HEK293T (cell line): ENCODE measurements at regions not wholly inside any gene's neighbourhood (a gene's known extent, or its start where the extent isn't known, plus 50 kb on each side); places are given as distances from the start of the nearest gene placed in this dataset.

ENCODE experiments used
- ARNT ChIP-seq: fragments of 450-650 bp; IDR thresholded peaks from 2 replicates; pipeline ENCODE4 v1.6.1; 2017; ENCODE audit warnings: mild to moderate bottlenecking
- FOXA1 ChIP-seq: fragments of 450-650 bp; IDR thresholded peaks from 2 replicates; pipeline ENCODE4 v1.6.1; 2016; ENCODE audit warnings: mild to moderate bottlenecking
- FOXK2 ChIP-seq: fragments of 450-650 bp; IDR thresholded peaks from 2 replicates; pipeline ENCODE4 v1.6.1; 2016; ENCODE audit warnings: mild to moderate bottlenecking
- HDGF ChIP-seq: fragments of 450-650 bp; IDR thresholded peaks from 2 replicates; pipeline ENCODE4 v1.6.1; 2017; ENCODE audit warnings: antibody characterized with exemption, borderline replicate concordance
- SP1 ChIP-seq: fragments of 450-650 bp; IDR thresholded peaks from 2 replicates; pipeline ENCODE4 v1.6.1; 2017
- SUZ12 ChIP-seq: fragments of 450-650 bp; IDR thresholded peaks from 2 replicates; pipeline ENCODE4 v1.6.1; 2016; ENCODE audit warnings: mild to moderate bottlenecking
- TARDBP ChIP-seq: fragments of 450-650 bp; IDR thresholded peaks from 2 replicates; pipeline ENCODE4 v1.6.1; 2016

DNA sequence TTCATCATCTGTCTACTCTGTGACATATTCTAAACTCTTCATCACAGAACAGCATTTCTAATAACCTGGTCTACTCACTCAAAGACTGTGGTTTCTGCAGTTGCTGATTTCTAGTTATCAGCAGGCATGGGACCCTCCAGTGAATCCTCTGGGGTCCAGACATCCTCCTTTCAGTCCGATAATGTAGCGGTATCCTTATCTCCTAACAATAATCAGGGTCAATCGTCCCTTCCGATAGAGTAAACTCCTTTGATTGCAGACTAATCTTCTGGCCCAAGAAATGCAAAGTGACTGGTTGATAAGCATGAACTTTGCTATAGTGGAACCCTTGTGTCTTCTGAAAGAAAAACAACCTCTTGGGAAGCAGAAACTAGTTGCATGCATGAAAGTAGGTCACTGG is 1209.8 kb upstream of the CELF2 start:
- TF ChIP-seq SP1, result no peak
- no peak for TF ChIP-seq SUZ12
- no peak for TF ChIP-seq FOXA1
- no peak for TF ChIP-seq ARNT
- TF ChIP-seq TARDBP, result no peak
- TF ChIP-seq HDGF, result no peak
- no peak for TF ChIP-seq FOXK2
